DOHH2 (cell line): ENCODE measurements at regions not wholly inside any gene's neighbourhood (a gene's known extent, or its start where the extent isn't known, plus 50 kb on each side); places are given as distances from the start of the nearest gene placed in this dataset.

ENCODE experiments used
- H3F3A ChIP-seq: fragments of 200-600 bp; sonication (generic), shearing (Covaris generic); 2 replicates; pipeline ENCODE4 v1.6.0; 2016; ENCODE audit warnings: antibody characterized with exemption, mild to moderate bottlenecking; ENCODE audit not compliant: control insufficient read depth, insufficient read depth
- H3K27ac ChIP-seq: fragments of 200-600 bp; sonication (generic); 2 replicates; pipeline ENCODE4 v1.5.1; 2014; ENCODE audit warnings: low read depth, mild to moderate bottlenecking, low read length, moderate library complexity
- H3K27me3 ChIP-seq: fragments of 200-600 bp; sonication (generic); 2 replicates; pipeline ENCODE4 v1.6.1; 2014; ENCODE audit warnings: mild to moderate bottlenecking, low read length, mixed read lengths; ENCODE audit not compliant: control insufficient read depth
- H3K36me3 ChIP-seq: fragments of 200-600 bp; sonication (generic); 2 replicates; pipeline ENCODE4 v1.6.1; 2014; ENCODE audit warnings: mild to moderate bottlenecking, low read length, moderate library complexity, mixed read lengths; ENCODE audit not compliant: control insufficient read depth
- H3K4me1 ChIP-seq: fragments of 200-600 bp; sonication (generic); 2 replicates; pipeline ENCODE4 v1.6.1; 2014; ENCODE audit warnings: mild to moderate bottlenecking, low read length, mixed read lengths; ENCODE audit not compliant: control insufficient read depth
- H3K4me2 ChIP-seq: fragments of 200-600 bp; sonication (generic); 2 replicates; pipeline ENCODE4 v1.6.0; 2014; ENCODE audit warnings: mild to moderate bottlenecking, low read length, moderate library complexity
- H3K4me3 ChIP-seq: fragments of 200-600 bp; sonication (generic); 2 replicates; pipeline ENCODE4 v1.5.1; 2014; ENCODE audit warnings: mild to moderate bottlenecking, low read length, mixed read lengths
- H3K79me2 ChIP-seq: fragments of 200-600 bp; sonication (generic); 2 replicates; pipeline ENCODE4 v1.6.1; 2014; ENCODE audit warnings: mild to moderate bottlenecking, low read length, mixed read lengths; ENCODE audit not compliant: control insufficient read depth
- H3K9me2 ChIP-seq: fragments of 200-600 bp; sonication (generic); replicated peaks from 2 replicates; pipeline ENCODE4 v1.6.1; 2014; ENCODE audit warnings: mild to moderate bottlenecking, low read length, mixed read lengths; ENCODE audit not compliant: control insufficient read depth
- H3K9me3 ChIP-seq: fragments of 200-600 bp; sonication (generic); 2 replicates; pipeline ENCODE4 v1.6.1; 2014; ENCODE audit warnings: antibody characterized with exemption, low read length, mixed read lengths; ENCODE audit not compliant: control insufficient read depth, insufficient read depth
- H4K20me1 ChIP-seq: fragments of 200-600 bp; sonication (generic); 2 replicates; pipeline ENCODE4 v1.6.0; 2014; ENCODE audit warnings: low read depth, mild to moderate bottlenecking, antibody characterized with exemption, low read length, moderate library complexity; ENCODE audit not compliant: control insufficient read depth, insufficient read depth
- EZH2phosphoT487 ChIP-seq: fragments of 200-600 bp; sonication (generic); IDR thresholded peaks from 2 replicates; pipeline ENCODE4 v1.6.1; 2017; ENCODE audit warnings: borderline replicate concordance, mild to moderate bottlenecking, antibody characterized with exemption, low read length, moderate library complexity, mixed read lengths
- TF ChIP-seq, protein P1 (sequence below): fragments of 200-600 bp; sonication (generic); IDR thresholded peaks from one replicate; pipeline ENCODE4 v1.5.1; 2014; ENCODE audit warnings: antibody characterized with exemption, mild to moderate bottlenecking, low read depth, low read length; ENCODE audit not compliant: poor library complexity, severe bottlenecking

DNA sequence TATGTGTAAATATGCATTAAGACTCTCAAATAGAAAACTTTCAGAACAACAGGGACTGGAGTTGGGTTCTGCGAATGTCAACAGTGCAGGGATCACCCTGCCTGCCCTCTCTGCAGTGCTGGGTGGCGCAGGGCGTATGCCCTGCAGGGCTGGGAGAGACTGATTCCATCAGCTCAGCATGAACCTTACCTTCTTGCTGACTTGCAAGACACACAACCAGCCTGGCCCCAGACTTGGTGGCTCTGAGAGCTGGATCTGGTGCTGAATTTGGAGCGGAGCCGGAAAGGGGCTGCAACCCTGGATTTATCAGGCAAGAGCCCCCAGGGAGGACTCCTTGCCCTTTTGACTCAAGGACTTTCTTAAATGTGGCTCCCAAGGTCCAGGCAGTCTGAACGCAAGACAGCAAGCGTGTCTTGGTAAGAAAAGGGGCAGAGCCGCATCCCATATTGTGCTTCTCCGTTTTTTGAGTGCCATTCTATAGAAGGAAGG is 376.0 kb upstream of the IRX2 start:
- Histone ChIP-seq H3K27me3 (no peaks in the 10 kb centered on the region), H3K79me2 (no peaks in the 10 kb centered on the region), H3K9me2 (no peaks in the 10 kb centered on the region), H3K36me3 (no peaks in the 10 kb centered on the region), H3K9me3 (peaks cover 5% of the 10 kb centered on the region; the same call in 1 of the 2 replicates), H3K27ac (no peak overlapping the region), H3K4me3 (no peak overlapping the region), H3F3A (no peaks in the 10 kb centered on the region), H3K4me2 (no peak overlapping the region), H3K4me1 (no peaks in the 10 kb centered on the region), H4K20me1 (no peaks in the 10 kb centered on the region)
- TF ChIP-seq EZH2phosphoT487: no peak
- TF ChIP-seq, protein P1, sequence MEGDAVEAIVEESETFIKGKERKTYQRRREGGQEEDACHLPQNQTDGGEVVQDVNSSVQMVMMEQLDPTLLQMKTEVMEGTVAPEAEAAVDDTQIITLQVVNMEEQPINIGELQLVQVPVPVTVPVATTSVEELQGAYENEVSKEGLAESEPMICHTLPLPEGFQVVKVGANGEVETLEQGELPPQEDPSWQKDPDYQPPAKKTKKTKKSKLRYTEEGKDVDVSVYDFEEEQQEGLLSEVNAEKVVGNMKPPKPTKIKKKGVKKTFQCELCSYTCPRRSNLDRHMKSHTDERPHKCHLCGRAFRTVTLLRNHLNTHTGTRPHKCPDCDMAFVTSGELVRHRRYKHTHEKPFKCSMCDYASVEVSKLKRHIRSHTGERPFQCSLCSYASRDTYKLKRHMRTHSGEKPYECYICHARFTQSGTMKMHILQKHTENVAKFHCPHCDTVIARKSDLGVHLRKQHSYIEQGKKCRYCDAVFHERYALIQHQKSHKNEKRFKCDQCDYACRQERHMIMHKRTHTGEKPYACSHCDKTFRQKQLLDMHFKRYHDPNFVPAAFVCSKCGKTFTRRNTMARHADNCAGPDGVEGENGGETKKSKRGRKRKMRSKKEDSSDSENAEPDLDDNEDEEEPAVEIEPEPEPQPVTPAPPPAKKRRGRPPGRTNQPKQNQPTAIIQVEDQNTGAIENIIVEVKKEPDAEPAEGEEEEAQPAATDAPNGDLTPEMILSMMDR: no peak

DNA sequence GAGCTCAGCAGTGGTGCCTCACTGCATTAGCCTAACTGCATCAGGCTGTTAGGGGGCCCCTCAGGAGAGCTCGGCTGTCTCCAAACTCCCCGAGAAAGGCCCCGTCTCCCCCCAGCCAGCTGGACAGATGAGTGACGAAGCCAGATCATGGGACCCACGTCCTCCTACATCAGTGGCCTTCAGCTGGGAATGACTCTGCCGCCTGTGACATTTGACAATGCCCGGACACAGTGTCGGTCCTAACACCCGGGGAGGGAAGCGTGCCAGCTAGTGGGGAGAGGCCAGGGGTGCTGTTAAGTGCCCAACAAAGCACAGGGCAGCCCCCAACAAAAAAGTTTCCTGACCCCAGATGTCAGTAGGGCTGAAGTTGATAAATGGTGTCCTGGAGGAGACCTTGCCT is 375.2 kb upstream of the IRX2 start:
- no peaks in the 10 kb centered on the region for H3K36me3 ChIP-seq
- H3K4me3 ChIP-seq: no peak overlapping the region
- H3K4me2 ChIP-seq: no peak overlapping the region
- TF ChIP-seq, protein P1: no peak
- TF ChIP-seq EZH2phosphoT487: no peak
- no peak overlapping the region for H3K27ac ChIP-seq
- peaks cover 5% of the 10 kb centered on the region; the same call in 1 of the 2 replicates for H3K9me3 ChIP-seq
- no peaks in the 10 kb centered on the region for H3K27me3 ChIP-seq
- H3F3A ChIP-seq: no peaks in the 10 kb centered on the region
- H3K9me2 ChIP-seq: no peaks in the 10 kb centered on the region
- H3K4me1 ChIP-seq: no peaks in the 10 kb centered on the region
- no peaks in the 10 kb centered on the region for H3K79me2 ChIP-seq
- H4K20me1 ChIP-seq: no peaks in the 10 kb centered on the region

DNA sequence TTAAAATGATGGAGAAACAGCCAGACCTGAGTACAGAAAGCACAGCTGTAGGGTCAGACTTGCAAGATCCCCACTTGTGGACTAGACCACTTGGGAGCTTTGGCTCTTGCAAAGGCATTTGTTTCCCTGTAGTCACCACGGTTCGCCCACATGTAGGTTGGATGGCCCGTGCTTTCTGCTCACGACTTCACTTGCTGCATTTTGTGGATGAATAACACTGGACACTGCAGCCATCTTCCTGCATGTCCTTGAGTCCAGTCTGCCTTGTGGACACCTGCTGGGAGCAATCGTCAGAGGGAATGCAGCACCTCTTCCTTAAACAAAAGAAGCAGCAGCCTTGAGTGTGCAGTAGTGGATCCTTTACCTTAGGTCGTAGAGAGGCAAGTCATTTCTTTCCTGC is 372.9 kb upstream of the IRX2 start:
- Histone ChIP-seq H3F3A (no peaks in the 10 kb centered on the region), H3K27me3 (no peaks in the 10 kb centered on the region), H3K36me3 (no peaks in the 10 kb centered on the region), H3K9me3 (no peaks in the 10 kb centered on the region; the same call in 1 of the 2 replicates), H3K4me1 (no peaks in the 10 kb centered on the region), H4K20me1 (no peaks in the 10 kb centered on the region), H3K4me3 (no peak overlapping the region), H3K79me2 (no peaks in the 10 kb centered on the region), H3K4me2 (no peak overlapping the region), H3K27ac (no peak overlapping the region), H3K9me2 (no peaks in the 10 kb centered on the region)
- TF ChIP-seq EZH2phosphoT487: no peak
- TF ChIP-seq, protein P1: no peak

DNA sequence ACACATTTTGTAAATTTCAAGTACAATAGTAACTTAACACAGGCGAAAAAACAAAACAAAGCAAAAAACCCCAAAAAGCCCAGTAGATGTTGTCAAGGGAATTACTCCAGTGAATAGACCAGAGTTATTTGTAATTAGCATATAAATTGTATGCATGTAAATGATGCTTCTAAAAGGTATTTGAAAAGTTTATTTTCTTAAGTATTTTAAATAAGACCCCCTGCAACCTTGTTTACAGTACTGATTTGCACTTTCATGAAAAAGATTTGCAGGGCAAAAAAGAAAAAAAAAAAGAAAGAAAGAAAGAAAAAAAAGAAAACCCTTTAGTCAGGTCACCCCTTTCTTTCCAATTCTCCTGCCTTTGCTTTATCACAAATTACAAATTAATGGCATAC is 372.3 kb upstream of the IRX2 start:
- Histone ChIP-seq H3K27me3 (no peaks in the 10 kb centered on the region), H3K4me1 (no peaks in the 10 kb centered on the region), H3K27ac (no peak overlapping the region), H3F3A (no peaks in the 10 kb centered on the region), H3K79me2 (no peaks in the 10 kb centered on the region), H3K36me3 (no peaks in the 10 kb centered on the region), H3K9me3 (no peaks in the 10 kb centered on the region; the same call in 1 of the 2 replicates), H3K4me2 (no peak overlapping the region), H3K9me2 (no peaks in the 10 kb centered on the region), H3K4me3 (no peak overlapping the region), H4K20me1 (no peaks in the 10 kb centered on the region)
- TF ChIP-seq, protein P1: no peak
- TF ChIP-seq EZH2phosphoT487: no peak
